Bronchial epithelial cell (primary cell): ENCODE measurements at regions not wholly inside any gene's neighbourhood (a gene's known extent, or its start where the extent isn't known, plus 50 kb on each side); places are given as distances from the start of the nearest gene placed in this dataset.

Experiments used
- DNase-seq: peaks from one replicate; pipeline ENCODE4 v3.0.0-alpha.2; 2010; ENCODE audit warnings: low read depth
- FAIRE-seq: peaks from 2 replicates; lab custom pipeline; 2011; peaks lifted over from hg19 to GRCh38; lab: Jason Lieb, UNC
- H3K27me3 ChIP-seq: 2 replicates; pipeline ENCODE4 v1.5.1; 2011; ENCODE audit warnings: low read length; ENCODE audit not compliant: control insufficient read depth, insufficient read depth
- H3K36me3 ChIP-seq: 2 replicates; pipeline ENCODE4 v1.5.1; 2011; ENCODE audit warnings: low read length; ENCODE audit not compliant: control insufficient read depth, insufficient read depth
- H3K4me3 ChIP-seq: 2 replicates; pipeline ENCODE4 v1.5.1; 2011; ENCODE audit warnings: mild to moderate bottlenecking, low read depth, low read length, control low read depth
- TF ChIP-seq, protein P1 (sequence below): IDR thresholded peaks from 2 replicates; pipeline ENCODE4 v1.5.1; 2011; ENCODE audit warnings: mild to moderate bottlenecking, moderate library complexity, low read length, control low read depth, inconsistent platforms; ENCODE audit not compliant: insufficient read depth, severe bottlenecking

DNA sequence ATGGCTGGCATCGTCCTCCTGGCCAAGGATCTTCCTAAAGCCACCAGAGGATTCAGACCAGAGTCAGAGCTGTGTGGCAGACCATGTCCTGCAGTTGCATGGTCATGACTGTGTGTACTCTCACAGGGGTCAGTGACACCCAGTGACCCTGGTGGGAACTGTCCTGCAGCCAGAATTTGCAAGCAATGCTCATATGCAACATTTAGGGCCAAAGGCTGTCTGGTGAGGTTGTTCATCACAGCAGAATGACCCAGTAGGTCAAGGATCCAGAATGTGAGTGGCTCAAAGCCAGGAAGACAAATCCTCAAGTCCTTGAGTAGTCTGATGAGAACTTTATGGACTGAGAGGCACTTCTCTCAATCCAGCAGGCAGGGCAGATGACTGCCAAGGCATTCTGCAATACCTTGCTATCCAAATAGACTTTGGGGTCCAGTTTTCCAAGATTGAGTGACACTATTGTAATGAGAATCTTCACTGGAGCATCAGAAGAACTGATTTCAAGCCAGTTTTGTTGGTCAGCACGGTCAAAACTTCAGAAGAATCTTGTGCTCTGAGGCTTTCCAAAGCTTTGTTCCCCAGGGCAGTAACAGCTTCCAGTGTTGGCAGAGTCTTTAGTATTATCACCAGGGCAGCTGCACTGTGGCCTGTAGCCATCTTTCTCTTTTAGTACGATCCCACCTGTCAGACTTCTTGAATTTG lies 122.0 kb downstream of the PTCSC3 start:
- TF ChIP-seq, protein P1, sequence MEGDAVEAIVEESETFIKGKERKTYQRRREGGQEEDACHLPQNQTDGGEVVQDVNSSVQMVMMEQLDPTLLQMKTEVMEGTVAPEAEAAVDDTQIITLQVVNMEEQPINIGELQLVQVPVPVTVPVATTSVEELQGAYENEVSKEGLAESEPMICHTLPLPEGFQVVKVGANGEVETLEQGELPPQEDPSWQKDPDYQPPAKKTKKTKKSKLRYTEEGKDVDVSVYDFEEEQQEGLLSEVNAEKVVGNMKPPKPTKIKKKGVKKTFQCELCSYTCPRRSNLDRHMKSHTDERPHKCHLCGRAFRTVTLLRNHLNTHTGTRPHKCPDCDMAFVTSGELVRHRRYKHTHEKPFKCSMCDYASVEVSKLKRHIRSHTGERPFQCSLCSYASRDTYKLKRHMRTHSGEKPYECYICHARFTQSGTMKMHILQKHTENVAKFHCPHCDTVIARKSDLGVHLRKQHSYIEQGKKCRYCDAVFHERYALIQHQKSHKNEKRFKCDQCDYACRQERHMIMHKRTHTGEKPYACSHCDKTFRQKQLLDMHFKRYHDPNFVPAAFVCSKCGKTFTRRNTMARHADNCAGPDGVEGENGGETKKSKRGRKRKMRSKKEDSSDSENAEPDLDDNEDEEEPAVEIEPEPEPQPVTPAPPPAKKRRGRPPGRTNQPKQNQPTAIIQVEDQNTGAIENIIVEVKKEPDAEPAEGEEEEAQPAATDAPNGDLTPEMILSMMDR = no peak
- no peaks in the 10 kb centered on the region for H3K36me3 ChIP-seq
- no peak for DNase-seq

DNA sequence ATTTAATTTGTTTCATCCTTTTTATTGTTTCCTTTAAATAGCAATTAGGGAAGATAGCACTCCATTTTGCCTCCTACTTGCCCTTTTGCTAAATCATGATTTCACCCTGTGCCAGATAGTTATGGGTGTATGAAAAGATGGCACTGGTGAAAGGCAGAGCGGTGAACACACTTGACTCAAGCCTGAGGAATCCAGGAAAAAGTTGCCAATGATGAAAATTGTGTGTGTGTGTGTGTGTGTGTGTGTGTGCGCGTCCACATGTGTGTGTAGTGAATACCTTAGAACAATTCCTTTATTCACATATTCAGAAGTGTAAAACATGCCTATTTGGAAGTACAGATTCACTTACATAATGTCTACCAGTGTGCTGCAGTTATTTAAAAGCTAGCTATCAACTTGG lies 123.8 kb downstream of the PTCSC3 start:
- H3K4me3 ChIP-seq = no peak overlapping the region
- no peak for FAIRE-seq
- TF ChIP-seq, protein P1 = no peak

More for the DNA sequence above, 122.0 kb downstream of the PTCSC3 start:
- H3K27me3 ChIP-seq = no peaks in the 10 kb centered on the region
- no peak overlapping the region for H3K4me3 ChIP-seq
- FAIRE-seq = peak; percentile 86

DNA sequence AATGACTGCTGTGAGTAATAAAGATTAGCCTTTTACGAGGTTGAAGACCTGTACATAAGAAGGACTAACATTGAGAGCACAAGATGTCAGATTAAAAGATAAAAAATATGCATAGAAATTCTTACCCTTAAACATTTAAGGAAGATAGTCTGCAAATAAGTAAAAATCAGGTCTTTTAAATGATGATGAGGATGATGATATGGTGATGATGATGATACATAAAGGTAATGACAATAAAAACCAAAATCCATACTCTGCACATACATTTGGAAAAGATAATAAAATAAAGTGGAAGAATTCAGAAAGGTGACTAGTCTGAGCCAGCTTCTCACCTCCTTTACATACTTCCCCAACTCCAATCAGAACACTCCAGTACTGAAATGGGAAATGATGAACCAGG lies 124.5 kb downstream of the PTCSC3 start:
- TF ChIP-seq, protein P1 = no peak
- DNase-seq (no peak), FAIRE-seq (no peak)
- Histone ChIP-seq H3K36me3 (no peaks in the 10 kb centered on the region), H3K4me3 (no peak overlapping the region), H3K27me3 (no peaks in the 10 kb centered on the region)

More for the DNA sequence above, 123.8 kb downstream of the PTCSC3 start:
- peak; percentile 4 for DNase-seq
- H3K27me3 ChIP-seq = no peaks in the 10 kb centered on the region
- no peaks in the 10 kb centered on the region for H3K36me3 ChIP-seq

DNA sequence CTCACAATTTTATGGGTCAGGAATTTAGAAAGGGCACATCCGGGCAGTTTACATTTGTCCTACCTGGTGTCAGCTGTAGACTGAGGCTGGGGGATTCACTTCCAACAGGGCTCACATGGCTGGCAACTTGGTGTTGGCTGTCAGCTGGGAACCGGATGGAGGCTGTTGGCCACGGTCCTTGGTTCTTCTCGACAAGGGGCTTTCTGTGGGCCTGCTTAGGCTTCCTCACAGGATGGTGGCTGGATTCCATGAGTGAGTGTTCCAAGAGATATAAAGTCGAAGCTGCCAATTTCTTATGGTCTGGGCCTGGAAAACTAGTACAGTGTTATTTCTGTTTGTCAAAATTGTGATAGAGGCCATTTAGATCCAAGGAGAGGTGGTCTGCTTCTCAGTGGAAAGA lies 127.9 kb downstream of the PTCSC3 start:
- Histone ChIP-seq H3K27me3 (no peaks in the 10 kb centered on the region), H3K4me3 (no peak overlapping the region), H3K36me3 (no peaks in the 10 kb centered on the region)
- FAIRE-seq (no peak), DNase-seq (no peak)
- TF ChIP-seq, protein P1 = no peak

DNA sequence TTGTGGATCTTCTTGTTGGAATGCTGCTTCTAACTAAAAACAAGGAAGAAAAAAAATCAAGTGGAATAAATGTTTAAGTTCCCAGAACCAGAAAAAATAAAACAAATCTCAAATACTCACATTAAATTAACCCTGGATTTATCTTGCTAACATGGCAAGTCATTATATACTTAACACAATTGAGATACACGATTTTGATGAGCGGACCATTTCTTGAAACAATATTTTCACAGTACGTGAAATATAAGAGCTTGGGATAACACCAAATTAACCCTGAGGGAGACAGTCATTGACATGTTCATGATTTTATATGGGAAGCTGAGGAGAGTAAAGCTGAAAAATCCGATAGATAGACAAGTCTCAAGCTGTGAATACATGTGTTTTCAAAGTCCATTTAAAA lies 128.6 kb downstream of the PTCSC3 start:
- TF ChIP-seq, protein P1 = no peak
- Histone ChIP-seq H3K4me3 (no peak overlapping the region), H3K36me3 (no peaks in the 10 kb centered on the region), H3K27me3 (no peaks in the 10 kb centered on the region)
- FAIRE-seq (no peak), DNase-seq (no peak)

DNA sequence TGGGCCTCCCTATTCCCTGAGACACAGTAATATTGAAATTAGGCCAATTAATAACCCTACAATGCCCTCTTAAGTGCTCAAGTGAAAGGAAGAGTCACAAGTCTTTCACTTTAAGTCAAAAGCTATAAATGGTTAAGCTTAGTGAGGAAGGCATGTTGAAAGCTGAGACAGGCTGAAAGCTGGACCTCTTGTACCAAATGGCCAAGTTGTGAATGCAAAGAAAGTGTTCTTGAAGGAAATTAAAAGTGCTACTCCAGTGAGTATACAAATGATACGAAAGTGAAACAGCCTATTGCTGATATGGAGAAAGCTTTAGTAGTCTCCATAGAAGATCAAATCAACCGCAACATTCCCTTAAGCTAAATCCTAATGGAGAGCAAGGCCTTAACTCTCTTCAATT lies 140.8 kb downstream of the PTCSC3 start:
- TF ChIP-seq, protein P1 = no peak
- no peak overlapping the region for H3K4me3 ChIP-seq
- FAIRE-seq (no peak), DNase-seq (no peak)
- H3K36me3 ChIP-seq = no peaks in the 10 kb centered on the region
- no peaks in the 10 kb centered on the region for H3K27me3 ChIP-seq
